ENCODE measurements at regions not wholly inside any gene's neighbourhood (a gene's known extent, or its start where the extent isn't known, plus 50 kb on each side); places are given as distances from the start of the nearest gene placed in this dataset.
"Not testable (repeated sequence)": the region's sequence is repeated elsewhere in the genome, so short reads cannot be mapped to it uniquely, and the experiment has no call there.

DNA sequence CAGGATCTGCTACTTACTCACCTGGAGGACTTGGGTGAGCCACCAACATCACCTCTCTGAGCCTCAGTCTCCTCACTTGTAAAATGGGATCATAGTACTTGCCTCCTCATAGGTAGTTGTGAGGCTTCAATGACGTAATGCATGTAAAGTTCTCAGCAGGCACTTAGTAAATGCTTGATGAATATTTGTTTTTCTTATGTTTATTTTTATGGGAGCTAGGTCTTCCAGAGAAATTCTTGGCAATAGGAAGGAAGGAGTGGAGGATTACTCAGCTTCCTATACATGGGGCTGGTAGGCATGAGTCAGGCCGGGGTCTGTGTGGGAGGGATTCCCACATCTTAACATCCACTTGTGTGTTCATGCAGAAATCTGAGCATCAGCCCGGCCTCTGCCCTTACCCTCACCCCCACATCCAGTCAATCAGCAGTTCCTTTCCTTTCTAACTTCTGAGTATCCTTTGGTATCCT, 95.4 kb upstream of the USP24 start:
- peak; percentile 93 for DNase-seq (ENCODE audit: low read depth)

DNA sequence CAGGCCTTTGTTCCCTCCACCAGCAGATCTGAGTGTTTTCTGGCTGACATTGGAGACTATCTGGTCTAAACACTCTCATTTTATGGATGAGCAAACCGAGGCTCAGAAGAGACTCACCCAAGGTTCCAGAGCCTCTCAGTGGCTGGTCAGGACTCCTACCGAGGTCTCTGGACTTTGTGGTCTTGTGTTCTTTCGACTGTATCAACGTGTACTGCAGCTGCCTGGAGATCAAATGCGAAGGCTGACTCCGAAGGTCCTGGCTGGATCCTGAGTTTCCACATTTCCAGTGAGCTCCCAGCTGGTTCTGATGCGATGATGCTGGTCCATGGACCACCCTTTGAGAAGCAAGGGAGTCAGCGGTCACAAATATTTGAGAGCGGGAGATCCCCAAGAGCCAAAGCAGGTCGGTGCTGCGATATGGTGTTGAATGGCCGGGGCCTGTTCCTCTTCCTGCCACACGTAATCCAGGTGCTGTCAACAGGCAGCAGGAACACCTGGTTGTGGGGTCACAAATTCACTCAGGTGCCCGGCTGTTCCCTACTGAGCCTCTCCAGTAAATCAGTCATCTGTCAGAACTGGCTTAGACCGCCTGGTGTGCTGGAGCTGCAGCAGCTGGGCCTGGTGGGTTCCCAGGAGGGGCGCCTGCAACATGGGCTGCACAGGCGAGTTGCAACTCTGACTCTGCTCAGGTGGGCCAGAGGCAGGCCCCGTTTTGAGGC, 94.8 kb upstream of the USP24 start:
- DNase-seq (ENCODE audit: low read depth): peak; percentile 26

DNA sequence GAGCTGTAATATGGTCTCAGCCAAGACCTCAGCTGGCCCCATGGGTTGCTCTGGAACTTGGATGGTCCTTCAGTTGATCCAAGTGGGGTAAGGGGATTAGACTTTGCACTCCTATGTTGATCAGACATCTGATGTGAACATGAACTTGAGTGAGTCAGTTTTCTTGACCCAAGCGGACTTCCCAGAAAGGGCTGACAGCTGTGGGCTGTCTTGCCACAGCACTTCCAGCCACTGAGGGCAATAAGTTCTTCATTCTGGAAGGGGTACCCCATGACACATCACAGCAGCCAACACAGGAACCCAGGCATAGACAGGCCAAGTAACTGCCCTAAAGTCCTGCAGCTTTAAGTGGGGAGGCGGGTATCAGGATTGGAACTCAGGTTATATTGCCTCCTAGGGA, 93.9 kb upstream of the USP24 start:
- peak; percentile 36 for DNase-seq (ENCODE audit: low read depth)

DNA sequence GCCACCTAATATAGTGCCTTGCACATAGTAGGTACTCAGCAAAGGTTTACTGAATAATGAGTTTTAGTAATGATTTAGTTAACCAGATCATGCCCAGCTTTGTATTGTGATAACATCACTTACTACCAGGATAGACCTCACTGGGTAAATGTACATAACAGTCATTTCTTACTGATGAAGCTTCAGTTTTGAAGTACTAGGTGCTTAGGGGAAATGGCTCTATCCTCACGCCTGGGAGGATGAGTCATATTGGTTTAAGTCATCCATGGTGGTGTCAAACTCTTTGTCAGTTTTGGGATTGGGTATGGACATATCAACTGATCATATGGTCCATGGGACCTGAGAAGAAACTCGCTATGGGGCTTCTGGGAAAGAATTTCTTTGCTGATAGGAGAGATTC, 90.6 kb upstream of the USP24 start:
- DNase-seq (ENCODE audit: low read depth): peak; percentile 56

DNA sequence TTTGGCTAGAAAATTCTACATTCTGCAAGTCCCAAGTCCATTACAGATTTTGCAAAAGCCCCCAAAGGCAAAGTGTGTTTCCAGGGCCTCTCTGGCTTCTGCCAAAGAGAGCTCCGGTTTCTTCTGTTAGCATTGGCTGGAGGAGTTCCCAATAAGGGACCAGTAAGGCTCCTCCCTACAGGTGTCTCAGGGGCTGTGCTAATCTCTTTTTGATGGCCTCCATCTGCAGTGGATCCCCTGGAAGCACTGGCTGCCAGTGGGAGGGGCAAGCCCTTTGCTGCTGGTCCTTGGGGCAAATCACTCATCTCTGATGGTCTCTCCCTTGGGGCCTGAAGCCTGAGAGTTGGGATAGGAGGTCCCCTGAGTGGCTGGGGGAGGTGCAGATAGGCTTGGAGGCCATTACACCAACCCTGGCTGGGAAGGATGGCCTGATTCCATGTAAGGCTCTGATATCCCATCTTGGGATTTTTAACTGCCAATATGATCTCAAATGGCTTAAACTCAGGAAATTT, 89.1 kb upstream of the USP24 start:
- no peak for DNase-seq (ENCODE audit: low read depth)

DNA sequence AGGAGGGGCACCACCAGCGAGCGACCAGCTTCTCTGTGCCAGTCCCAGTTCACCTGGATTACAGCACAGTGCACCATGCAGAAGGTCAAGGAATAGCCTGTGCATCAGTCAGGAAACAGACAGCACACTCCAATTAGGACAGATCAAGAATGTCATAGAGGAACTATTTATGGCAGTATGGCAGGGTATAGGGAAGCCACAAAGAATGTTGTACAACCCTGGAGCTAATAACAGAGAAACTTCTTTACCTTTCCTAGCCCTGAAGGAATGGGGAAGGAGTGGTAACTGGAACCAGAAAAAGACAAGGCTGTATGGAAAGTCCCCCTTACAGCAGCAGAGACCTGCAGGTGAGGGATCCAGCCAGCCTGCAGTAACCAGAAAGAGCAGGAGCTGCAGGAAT, 87.8 kb upstream of the USP24 start:
- no peak for DNase-seq (ENCODE audit: low read depth)

DNA sequence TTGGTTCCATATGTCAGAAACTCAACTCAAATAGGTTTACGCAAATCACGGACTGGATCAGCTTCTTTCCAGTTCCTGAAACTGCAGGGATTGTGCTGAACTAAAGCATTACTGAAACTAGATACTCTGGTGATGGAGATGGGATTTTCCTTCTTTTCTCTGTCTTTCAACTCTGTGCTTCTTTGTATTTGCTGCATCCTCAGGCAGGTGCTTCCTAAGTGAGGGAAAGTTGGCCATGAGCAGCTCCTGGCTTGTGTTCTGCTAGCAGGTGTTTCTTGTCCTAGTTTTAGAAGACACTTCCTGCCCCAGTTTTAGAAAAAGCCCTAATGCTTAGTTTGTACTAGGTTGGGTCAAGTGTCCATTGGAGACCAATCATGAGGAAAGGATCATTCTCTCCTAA, 86.7 kb upstream of the USP24 start:
- DNase-seq (ENCODE audit: low read depth): no peak

DNA sequence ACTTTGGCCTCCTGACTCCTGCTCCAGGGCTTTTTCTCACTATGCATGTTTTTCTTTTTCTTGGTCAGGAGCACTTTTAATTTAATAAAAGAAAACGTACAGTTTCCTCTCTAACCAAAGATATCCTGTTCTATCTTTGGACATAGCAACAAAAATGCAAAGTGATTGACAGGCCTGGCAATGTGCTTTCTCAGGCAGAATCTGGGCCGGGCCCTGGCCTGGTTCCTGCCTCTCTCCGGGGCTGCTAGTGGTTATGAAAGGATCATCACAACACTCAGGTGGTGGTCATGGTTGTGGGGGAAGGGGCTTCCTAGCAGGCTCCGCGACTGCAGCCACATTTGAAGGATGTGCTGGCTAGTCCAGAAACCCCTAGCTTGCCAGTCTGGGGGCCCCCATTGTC, 85.8 kb upstream of the USP24 start:
- no peak for DNase-seq (ENCODE audit: low read depth)

DNA sequence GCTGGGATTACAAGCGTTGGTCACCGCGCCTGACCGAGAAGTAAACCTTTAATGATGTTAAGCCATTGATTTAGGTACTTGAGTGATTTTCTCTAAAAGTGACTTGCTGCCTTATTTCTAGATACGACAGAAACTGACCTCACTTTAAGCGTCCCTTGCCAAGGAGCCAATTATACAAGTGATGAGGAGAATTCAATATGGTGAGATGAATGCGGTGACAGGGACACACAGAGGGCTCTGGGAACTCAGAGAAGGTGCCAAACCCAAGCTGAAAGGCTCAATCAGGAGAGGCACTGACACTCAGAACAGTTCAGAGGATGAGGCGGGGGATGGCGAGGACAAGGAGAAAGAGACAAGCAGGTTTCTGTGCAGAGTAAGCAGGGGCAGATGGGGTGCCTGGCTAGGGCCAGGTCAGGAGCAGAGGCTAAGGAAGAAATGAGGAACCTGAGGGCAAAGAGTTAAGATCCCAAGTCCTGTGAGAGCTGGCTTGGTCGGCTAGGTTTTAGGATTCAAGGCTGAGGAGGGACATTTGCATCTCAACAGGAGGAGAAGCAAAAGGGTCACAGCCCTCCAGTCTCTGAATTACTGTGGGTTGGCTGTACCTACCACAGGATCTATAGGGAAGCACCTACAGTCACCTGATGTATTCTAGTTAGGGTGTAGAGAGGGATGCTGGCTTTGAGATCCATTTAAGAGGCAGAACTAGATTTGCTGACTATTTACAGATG, 83.2 kb upstream of the USP24 start:
- no peak for DNase-seq (ENCODE audit: low read depth)

DNA sequence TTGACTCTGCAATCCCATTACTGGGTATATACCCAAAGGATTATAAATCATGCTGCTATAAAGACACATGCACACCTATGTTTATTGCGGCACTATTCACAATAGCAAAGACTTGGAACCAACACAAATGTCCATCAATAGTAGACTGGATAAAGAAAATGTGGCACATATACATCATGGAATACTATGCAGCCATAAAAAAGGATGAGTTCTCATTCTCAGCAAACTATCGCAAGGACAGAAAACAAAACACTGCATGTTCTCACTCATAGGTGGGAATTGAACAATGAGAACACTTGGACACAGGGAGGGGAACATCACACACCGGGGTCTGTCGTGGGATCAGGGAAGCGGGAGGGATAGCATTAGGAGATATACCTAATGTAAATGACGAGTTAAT, 81.1 kb upstream of the USP24 start:
- not testable (repeated sequence) for DNase-seq (ENCODE audit: low read depth)

DNA sequence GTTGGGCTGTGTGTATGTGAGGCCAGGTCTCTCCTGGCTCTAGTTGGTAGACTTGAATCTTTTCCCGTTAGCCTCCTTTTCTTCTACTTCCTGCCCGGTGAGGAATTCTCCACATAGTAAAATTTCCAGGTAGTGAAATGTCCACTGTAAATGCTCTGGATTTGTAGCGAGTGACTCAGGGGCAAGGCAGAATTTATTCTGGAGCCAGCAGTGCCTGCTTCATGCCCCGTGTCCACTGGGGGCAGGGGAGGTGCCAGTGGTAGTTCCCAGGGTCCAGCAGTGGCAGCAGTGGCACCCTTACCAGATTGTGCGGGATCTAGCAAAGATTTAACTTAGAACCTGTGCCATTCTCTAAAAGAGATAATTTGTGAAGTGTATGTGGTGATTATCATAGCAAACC, 74.5 kb upstream of the USP24 start:
- DNase-seq (ENCODE audit: low read depth): peak; percentile 28

DNA sequence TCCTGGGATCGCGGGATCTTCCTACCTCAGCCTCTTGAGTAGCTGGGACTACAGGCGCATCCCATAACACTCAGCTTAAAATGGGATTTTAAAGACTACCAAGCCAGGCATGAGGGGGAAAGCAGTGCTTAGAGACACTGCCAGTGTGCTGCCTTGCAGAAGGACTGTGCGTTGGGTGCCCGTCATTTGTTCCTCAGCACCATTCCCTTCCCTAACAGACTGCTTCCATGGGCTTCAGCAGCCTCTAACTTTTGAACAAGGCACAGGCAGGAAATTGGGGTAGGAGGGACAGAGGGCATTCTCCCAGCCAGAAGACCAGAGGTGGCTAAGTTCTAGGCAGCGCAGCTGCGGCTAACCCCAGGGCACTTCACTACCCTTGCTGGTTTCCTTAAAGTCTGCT, 73.9 kb upstream of the USP24 start:
- no peak for DNase-seq (ENCODE audit: low read depth)

DNA sequence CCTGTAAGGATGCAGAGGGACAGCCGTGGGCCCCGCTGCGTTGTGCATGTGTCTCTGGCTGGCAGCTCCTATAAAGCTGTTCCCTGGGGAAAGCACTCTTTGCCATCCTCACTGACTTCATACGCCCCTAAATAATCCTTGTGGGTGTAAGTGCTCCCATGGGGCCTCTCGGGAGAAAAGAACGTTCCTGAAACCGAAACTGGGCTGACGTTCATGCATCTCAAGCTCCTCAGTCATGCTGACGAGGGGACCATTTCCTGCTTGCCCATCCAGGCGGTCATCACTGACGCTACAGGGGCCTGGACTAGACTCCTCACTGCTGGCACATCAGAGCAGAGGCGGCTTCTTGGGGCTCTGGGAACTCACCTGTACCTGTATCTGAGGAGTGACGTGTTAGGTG, 73.1 kb upstream of the USP24 start:
- no peak for DNase-seq (ENCODE audit: low read depth)

DNA sequence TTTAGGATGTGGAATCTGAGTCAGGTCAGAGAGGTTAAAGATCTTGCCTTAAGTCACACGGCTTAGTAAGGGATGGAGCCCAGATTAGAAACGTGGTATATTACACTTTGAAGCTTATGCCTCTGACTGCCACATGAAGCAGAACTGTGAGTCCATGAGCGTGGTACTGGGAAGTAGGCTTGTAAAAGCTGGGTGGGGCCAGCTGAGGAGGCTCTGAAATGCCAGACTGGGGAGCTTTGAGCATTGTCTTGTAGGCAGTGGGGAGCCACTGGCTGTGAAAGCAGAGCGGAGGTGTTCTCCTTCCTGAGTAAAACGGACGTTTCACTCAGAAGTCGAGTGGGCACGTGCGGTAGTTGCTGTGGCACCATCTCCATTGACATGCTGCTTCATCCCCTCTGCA, 72.6 kb upstream of the USP24 start:
- DNase-seq (ENCODE audit: low read depth): no peak

DNA sequence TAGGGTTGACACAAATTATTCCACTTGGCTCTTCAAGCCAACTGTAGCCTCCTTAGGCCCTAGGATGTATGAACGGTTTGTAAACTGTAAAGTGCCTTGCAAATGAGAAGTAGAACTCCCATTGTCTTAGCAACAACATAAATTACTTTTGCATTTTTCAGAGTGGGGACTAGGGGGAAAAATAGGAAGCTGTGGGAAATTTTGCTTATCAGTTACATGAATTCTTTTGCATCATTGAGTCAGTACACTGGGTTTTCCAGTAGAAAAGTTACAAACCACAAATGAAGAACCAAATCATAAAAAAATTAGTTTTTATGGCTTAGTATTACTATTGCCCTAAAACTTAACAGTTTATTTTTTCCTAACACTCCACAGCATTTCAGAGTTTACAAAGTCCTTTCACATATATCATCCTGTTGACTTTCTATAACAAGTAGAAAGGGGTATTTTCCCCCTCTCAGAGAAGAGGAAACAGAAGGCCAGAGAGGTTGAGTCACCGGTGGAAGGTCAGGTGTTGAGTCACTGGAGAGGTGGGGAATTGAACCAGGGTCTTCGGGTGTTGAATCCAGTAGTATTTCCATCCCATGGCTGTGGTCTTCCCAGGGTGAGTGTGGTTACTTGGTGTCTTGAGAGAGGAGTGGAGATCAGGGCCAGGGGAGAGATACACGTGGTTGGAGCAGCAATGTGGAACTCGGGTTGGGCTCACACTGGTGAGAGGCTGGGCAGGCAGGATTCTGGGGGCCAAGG, 71.9 kb upstream of the USP24 start:
- peak; percentile 15 for DNase-seq (ENCODE audit: low read depth)

DNA sequence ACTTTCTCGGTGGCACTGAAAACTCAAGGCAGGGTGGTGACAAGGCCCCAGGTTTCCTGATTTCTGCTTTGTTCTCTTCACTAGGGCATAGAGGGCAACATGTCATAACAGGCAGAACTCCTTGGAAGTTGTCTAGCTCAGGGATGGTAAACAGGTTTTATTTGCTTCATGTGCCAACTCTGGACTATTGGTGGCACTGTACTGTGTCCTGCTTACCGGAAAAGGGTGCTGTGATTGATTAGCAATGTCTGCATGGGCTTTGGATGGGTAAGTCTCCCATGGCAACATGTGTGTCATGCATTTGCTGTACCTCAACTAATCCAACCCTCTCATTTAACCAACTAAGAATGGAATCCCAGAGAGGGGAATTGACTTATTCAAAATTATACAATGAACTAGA, 70.7 kb upstream of the USP24 start:
- DNase-seq (ENCODE audit: low read depth): peak; percentile 19

DNA sequence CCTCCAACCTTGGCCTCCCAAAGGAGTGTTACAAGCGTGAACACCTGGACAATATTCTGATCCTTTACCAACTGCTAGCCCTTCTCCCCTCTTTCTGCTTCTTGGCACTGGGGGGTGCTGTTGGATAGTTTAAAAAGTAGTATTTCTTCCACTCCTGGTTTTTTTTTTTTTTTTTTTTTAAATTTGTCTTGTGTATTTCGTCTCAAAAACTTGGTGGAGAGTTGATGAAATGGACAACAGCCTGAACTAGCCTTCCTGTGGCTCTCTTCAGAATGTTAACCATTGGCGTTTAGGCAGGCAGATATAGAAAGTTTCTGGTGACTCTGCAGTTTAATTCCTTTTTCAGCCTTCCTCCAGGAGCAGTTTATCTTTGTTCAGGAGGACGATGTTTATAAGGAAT, 69.7 kb upstream of the USP24 start:
- peak; percentile 29 for DNase-seq (ENCODE audit: low read depth)

DNA sequence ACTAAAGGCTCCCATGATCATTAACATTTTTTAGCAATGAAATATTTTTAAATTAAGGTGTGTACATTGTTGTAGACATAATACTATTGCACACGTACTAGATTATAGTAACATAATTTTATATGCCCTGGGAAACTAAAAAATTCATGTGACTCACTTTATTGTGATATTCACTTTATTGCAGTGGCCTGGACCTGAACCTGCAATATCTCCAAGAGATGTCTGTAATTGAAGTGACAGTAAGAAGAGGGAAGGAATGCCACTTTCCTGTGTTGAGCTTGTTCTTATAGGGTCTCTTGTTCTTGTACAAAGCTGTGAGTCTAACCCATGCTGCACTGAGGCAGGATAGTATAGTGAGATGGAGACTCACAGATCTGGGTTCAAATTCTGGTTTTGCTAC, 66.9 kb upstream of the USP24 start:
- no peak for DNase-seq (ENCODE audit: low read depth)

DNA sequence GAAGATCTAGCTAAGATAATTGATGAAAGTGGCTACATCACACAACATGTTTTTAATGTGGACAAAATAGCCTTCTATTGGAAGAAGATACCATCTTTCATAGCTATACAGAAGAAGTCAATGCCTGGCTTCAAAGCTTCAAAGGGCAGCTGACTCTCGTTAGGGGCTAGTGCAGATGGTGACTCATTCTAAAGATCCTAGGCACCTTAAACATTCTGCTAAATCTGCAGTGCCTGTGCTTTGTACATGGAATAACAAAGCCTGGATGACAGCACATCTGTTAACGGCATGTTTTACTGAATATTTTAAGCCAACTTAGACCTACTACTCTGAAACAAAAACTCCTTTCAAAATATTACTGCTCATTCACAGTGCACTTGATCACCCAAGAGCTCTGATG, 65.6 kb upstream of the USP24 start:
- no peak for DNase-seq (ENCODE audit: low read depth)

DNA sequence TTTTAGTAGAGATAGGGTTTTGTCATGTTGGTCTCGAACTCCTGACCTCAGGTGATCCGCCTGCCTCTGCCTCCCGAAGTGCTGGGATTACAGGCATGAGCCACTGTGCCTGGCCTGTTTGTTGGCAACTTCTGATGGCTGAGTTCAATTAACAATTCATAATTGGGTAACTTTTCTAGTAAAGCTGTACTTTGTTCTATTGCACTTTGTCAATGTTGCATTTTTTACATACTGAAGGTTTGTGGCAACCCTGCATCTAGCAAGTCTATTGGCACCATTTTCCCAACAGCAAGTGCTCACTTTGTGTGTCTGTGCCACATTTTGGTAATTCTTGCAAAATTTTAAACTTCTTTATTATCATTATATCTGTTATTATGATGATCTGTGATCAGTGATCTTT, 64.5 kb upstream of the USP24 start:
- no peak for DNase-seq (ENCODE audit: low read depth)

DNA sequence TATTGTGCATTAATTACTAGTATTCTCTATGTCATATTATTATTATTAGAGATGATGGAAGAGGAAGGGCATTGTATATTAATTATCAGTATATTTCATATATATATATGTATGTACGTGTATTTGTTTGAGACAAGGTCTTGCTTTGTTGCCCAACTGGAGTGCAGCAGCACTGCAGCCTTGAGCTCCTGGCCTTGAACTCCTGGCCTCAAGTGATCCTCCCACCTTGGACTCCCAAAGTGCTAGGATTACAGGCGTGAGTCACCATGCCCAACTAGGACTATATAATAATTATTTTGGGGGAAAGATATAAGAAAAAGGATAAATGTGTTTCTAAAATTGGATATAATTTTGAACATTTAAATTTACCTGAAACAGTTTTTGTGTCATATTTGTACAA, 63.2 kb upstream of the USP24 start:
- no peak for DNase-seq (ENCODE audit: low read depth)

DNA sequence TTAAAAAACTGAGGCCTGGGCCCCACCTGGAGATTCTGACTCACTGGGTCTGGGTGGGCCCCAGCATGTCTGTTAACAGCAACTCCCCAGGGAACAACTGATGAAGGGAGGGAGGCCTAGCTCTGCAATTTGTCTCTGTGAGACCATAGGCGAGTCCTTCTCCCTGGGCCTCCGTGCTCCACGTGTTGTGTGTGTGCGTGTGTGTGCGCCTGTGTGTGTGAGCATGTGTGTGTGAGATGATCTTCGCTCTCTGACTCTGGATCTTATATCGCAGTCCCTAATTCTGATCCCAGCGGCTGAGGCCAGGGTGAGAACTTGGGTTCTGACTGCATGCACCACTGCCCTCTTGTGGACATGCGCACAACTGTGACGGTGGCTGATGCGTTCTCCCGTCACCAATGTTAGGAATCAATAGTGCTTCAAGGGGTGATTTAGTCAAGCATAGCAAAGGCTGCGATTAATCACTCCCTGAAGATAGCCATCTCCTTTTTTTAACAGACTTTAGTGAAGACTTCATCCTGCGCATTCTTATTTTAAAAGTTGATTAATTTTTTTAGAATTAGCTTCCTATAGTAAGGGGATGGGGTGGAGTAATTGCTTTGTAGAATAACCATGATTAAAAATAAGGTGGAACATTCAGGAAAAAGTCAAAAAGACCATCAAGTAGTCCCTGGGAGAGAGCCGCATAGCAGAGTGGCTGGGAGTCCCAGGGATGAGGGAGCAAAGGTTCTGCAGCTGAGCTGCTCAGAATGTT, 62.4 kb upstream of the USP24 start:
- peak; percentile 60 for DNase-seq (ENCODE audit: low read depth)

Measured in renal cortical epithelial cell (primary cell).